ENCODE measurements at regions not wholly inside any gene's neighbourhood (a gene's known extent, or its start where the extent isn't known, plus 50 kb on each side); places are given as distances from the start of the nearest gene placed in this dataset.

DNA sequence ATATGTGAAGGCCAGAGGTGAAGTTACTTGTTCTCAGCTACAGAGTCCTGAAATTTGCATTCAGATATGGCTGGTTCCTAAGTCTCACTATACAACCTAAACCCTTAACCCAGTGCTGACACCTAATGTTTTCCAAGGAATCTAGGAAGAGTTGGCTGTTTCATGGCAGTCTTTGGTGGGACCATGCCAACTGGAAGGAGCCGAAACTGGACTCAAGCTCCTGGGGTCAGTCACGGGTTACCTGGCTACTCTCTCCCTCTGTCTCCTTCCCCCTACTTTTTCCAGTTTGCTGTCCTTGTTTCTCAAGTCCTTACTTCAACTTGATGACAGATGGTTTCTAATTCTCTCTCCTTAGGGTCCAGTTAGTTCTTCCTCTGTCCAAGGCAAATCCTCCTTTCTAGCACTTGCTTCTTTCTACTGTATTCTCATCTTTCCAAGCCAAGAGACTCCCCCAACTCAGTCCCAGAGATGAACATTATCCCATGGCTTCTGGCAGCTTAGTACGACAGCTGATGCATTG, 88.6 kb upstream of the COL6A5 start:
- TF ChIP-seq, protein P1, sequence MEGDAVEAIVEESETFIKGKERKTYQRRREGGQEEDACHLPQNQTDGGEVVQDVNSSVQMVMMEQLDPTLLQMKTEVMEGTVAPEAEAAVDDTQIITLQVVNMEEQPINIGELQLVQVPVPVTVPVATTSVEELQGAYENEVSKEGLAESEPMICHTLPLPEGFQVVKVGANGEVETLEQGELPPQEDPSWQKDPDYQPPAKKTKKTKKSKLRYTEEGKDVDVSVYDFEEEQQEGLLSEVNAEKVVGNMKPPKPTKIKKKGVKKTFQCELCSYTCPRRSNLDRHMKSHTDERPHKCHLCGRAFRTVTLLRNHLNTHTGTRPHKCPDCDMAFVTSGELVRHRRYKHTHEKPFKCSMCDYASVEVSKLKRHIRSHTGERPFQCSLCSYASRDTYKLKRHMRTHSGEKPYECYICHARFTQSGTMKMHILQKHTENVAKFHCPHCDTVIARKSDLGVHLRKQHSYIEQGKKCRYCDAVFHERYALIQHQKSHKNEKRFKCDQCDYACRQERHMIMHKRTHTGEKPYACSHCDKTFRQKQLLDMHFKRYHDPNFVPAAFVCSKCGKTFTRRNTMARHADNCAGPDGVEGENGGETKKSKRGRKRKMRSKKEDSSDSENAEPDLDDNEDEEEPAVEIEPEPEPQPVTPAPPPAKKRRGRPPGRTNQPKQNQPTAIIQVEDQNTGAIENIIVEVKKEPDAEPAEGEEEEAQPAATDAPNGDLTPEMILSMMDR (IDR thresholded peaks at IDR 0.05; ENCODE audit: extremely low read depth, low read depth, low read length): no peak
- DNase-seq (ENCODE audit: insufficient read length, low spot score, missing footprints): peak; percentile 49
- Histone ChIP-seq H3K4me2 (ENCODE audit: insufficient read depth, low read length) (no peak overlapping the region), H4K20me1 (ENCODE audit: insufficient read depth, low read length) (no peaks in the 10 kb centered on the region), H3K79me2 (ENCODE audit: insufficient read depth, low read length) (no peaks in the 10 kb centered on the region), H3K9me3 (ENCODE audit: low read depth, low read length) (no peaks in the 10 kb centered on the region), H3K4me3 (ENCODE audit: insufficient read depth, low read length) (no peak overlapping the region), H3K36me3 (ENCODE audit: insufficient read depth, low read length) (no peaks in the 10 kb centered on the region), H3K4me1 (ENCODE audit: insufficient read depth, low read length) (no peaks in the 10 kb centered on the region), H3K27me3 (ENCODE audit: insufficient read depth, low read length) (peaks cover 2% of the 10 kb centered on the region), H2AFZ (ENCODE audit: low read length) (no peak overlapping the region), H3K27ac (ENCODE audit: low read depth, low read length) (no peak overlapping the region)

DNA sequence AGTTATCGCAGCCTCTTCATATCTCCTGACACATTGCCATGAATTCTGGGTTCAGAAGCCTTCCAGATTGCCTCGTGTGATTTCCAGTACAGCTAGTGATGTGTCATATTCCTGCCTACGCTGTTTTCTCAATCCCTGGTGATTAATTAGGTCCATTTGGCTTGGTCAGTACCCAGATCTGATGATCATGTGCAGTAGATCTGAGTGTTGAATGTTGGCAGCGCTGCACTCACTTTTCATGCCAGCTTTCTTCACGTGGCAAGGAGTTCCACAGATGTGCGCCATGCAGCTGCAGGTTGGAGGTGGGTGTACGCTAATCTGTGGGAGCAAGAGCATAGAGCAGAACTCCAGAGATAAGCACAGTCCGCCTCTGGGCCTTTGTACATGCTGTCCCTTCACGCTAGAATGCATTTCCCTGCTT, 86.9 kb upstream of the COL6A5 start:
- no peak overlapping the region for H3K4me3 ChIP-seq (ENCODE audit: insufficient read depth, low read length)
- no peak overlapping the region for H2AFZ ChIP-seq (ENCODE audit: low read length)
- peaks cover 2% of the 10 kb centered on the region for H3K27me3 ChIP-seq (ENCODE audit: insufficient read depth, low read length)
- no peaks in the 10 kb centered on the region for H3K36me3 ChIP-seq (ENCODE audit: insufficient read depth, low read length)
- H3K9me3 ChIP-seq (ENCODE audit: low read depth, low read length): no peaks in the 10 kb centered on the region
- TF ChIP-seq, protein P1 (IDR thresholded peaks at IDR 0.05; ENCODE audit: extremely low read depth, low read depth, low read length): no peak
- no peak overlapping the region for H3K27ac ChIP-seq (ENCODE audit: low read depth, low read length)
- no peak overlapping the region for H3K4me2 ChIP-seq (ENCODE audit: insufficient read depth, low read length)
- DNase-seq (ENCODE audit: insufficient read length, low spot score, missing footprints): peak; percentile 68
- H4K20me1 ChIP-seq (ENCODE audit: insufficient read depth, low read length): no peaks in the 10 kb centered on the region
- no peaks in the 10 kb centered on the region for H3K4me1 ChIP-seq (ENCODE audit: insufficient read depth, low read length)
- no peaks in the 10 kb centered on the region for H3K79me2 ChIP-seq (ENCODE audit: insufficient read depth, low read length)

- TF ChIP-seq, protein P1 (IDR thresholded peaks at IDR 0.05; ENCODE audit: extremely low read depth, low read depth, low read length): no peak
- H4K20me1 ChIP-seq (ENCODE audit: insufficient read depth, low read length): no peaks in the 10 kb centered on the region
- no peaks in the 10 kb centered on the region for H3K9me3 ChIP-seq (ENCODE audit: low read depth, low read length)
- DNase-seq (ENCODE audit: insufficient read length, low spot score, missing footprints): no peak
- no peaks in the 10 kb centered on the region for H3K36me3 ChIP-seq (ENCODE audit: insufficient read depth, low read length)
- no peak overlapping the region for H3K4me2 ChIP-seq (ENCODE audit: insufficient read depth, low read length)
- no peaks in the 10 kb centered on the region for H3K4me1 ChIP-seq (ENCODE audit: insufficient read depth, low read length)
- no peak overlapping the region for H3K27ac ChIP-seq (ENCODE audit: low read depth, low read length)
- H3K4me3 ChIP-seq (ENCODE audit: insufficient read depth, low read length): no peak overlapping the region
- peaks cover 2% of the 10 kb centered on the region for H3K27me3 ChIP-seq (ENCODE audit: insufficient read depth, low read length)
- H3K79me2 ChIP-seq (ENCODE audit: insufficient read depth, low read length): no peaks in the 10 kb centered on the region
- no peak overlapping the region for H2AFZ ChIP-seq (ENCODE audit: low read length)
Observed at GRCh38 chr3:130259166-130259874, 86.2 kb upstream of the COL6A5 start.

- Histone ChIP-seq H2AFZ (ENCODE audit: low read length) (no peak overlapping the region), H3K79me2 (ENCODE audit: insufficient read depth, low read length) (no peaks in the 10 kb centered on the region), H3K36me3 (ENCODE audit: insufficient read depth, low read length) (no peaks in the 10 kb centered on the region), H3K4me2 (ENCODE audit: insufficient read depth, low read length) (no peak overlapping the region), H3K27me3 (ENCODE audit: insufficient read depth, low read length) (peaks cover 6% of the 10 kb centered on the region), H4K20me1 (ENCODE audit: insufficient read depth, low read length) (no peaks in the 10 kb centered on the region), H3K4me3 (ENCODE audit: insufficient read depth, low read length) (no peak overlapping the region), H3K9me3 (ENCODE audit: low read depth, low read length) (no peaks in the 10 kb centered on the region), H3K4me1 (ENCODE audit: insufficient read depth, low read length) (no peaks in the 10 kb centered on the region), H3K27ac (ENCODE audit: low read depth, low read length) (no peak overlapping the region)
- DNase-seq (ENCODE audit: insufficient read length, low spot score, missing footprints): peak; percentile 27
- TF ChIP-seq, protein P1 (IDR thresholded peaks at IDR 0.05; ENCODE audit: extremely low read depth, low read depth, low read length): no peak
Observed at GRCh38 chr3:130260918-130261317, 84.6 kb upstream of the COL6A5 start.

Measured in osteoblast (primary cell).